Pancreas (tissue), 10 donors: ENCODE measurements at regions not wholly inside any gene's neighbourhood (a gene's known extent, or its start where the extent isn't known, plus 50 kb on each side); places are given as distances from the start of the nearest gene placed in this dataset.

ENCODE experiments used
- ATAC-seq, 4 donors: fragments of 200-7000 bp; cut with Tn5 transposase; one replicate each; pipeline versions ENCODE4 v1.8.0 to v1.9.1; 2020; ENCODE audit warnings: mild to moderate bottlenecking in 4 of 4, moderate library complexity in 4 of 4
- DNase-seq, 6 donors: peaks; one replicate each; pipeline ENCODE4 v3.0.0-alpha.2; 2020
- FAIRE-seq: peaks from 2 replicates; lab custom pipeline; 2012; peaks lifted over from hg19 to GRCh38; lab: Jason Lieb, UNC
- H3K27ac ChIP-seq, 4 donors: fragments of 200-600 bp; sonication (generic); 1 replicate in 3 of 4; 2 replicates in 1 of 4; pipeline versions ENCODE4 v1.5.0 to v1.8.0; 2020
- H3K27me3 ChIP-seq, 4 donors: fragments of 200-600 bp; one replicate each; pipeline ENCODE4 v1.8.0; 2021
- H3K36me3 ChIP-seq, 3 donors: fragments of 200-600 bp; sonication (generic) in 1 of 3; one replicate each; pipeline versions ENCODE4 v1.5.0 to v1.8.0; 2020 to 2021
- H3K4me1 ChIP-seq, 3 donors: fragments of 200-600 bp; one replicate each; pipeline ENCODE4 v1.8.0; 2021
- H3K4me3 ChIP-seq, 4 donors: fragments of 200-600 bp; sonication (generic) in 2 of 4; one replicate each; pipeline versions ENCODE4 v1.5.0 to v1.8.0; 2020 to 2021
- H3K9me3 ChIP-seq, 4 donors: fragments of 200-600 bp; one replicate each; pipeline ENCODE4 v1.8.0; 2021
- CTCF ChIP-seq, 4 donors: fragments of 200-600 bp; sonication (generic) in 3 of 4; IDR thresholded peaks; one replicate each; pipeline versions ENCODE4 v1.5.0 to v1.8.0; 2021; ENCODE audit warnings: antibody characterized with exemption in 4 of 4
- whole genome bisulfite sequencing, 2 donors: extraction: QIAGEN DNeasy Blood & Tissue Kit; methylation state at CpG; one replicate each; pipeline ENCODE4 v1.1.7; 2013; 5-methylcytosine and 5-hydroxymethylcytosine counted together
- intact Hi-C, 3 donors: fragments of 100-400 bp; cut with DNase I; formaldehyde crosslinking; loops; one replicate each; pipeline versions ENCODE4 v1.11.1 to v1.14.2; 2022
- donor health status: healthy with polysubstance abuse.
- donor health status: DM: no; HTN: no; CAD: no; lungs with moderate emphysema.
- donor health status: DM: no; HTN: no; CAD: no.
- donor health status: control.
- donor health status: control.
- donor health status: Bipolar disorder and iron deficiency.
- donor health status: DM: yes; HTN: yes; CAD: no.
- donor health status: DM: no; HTN: no; CAD: no.
- donor health status: DM: no; HTN: no; CAD: no.
- donor health status: DM: yes; HTN: yes; CAD: no.

- intact Hi-C loops, result no loop called here
- H3K36me3 ChIP-seq, result no peaks in the 10 kb centered on the region
Measured at GRCh38 chr2:228875152-228875900, 395.8 kb downstream of the PID1 start.

GRCh38 chr2:228871012-228871411, 400.1 kb downstream of the PID1 start:
- Histone ChIP-seq H3K9me3 (no peaks in the 10 kb centered on the region), H3K36me3 (no peaks in the 10 kb centered on the region), H3K27ac (no peak overlapping the region), H3K4me3 (no peak overlapping the region), H3K4me1 (no peaks in the 10 kb centered on the region), H3K27me3 (no peaks in the 10 kb centered on the region)
- no peak for FAIRE-seq
- no peak for ATAC-seq
- WGBS, 2 donors, result 49% methylated on average over 4 of the region's 4 CpGs
- DNase-seq, result no peak
- TF ChIP-seq CTCF (IDR thresholded peaks at IDR 0.05), result no peak
- intact Hi-C loops, result no loop called here

More at GRCh38 chr2:228875152-228875900, 395.8 kb downstream of the PID1 start:
- DNase-seq, result no peak
- ATAC-seq, result no peak
- no peak for FAIRE-seq
- no peaks in the 10 kb centered on the region for H3K4me1 ChIP-seq
- H3K9me3 ChIP-seq, result no peaks in the 10 kb centered on the region
- no peak for TF ChIP-seq CTCF (IDR thresholded peaks at IDR 0.05)
- H3K27me3 ChIP-seq, result no peaks in the 10 kb centered on the region
- 48 to 52% methylated on average over 5 of the region's 5 CpGs for WGBS, 2 donors
- H3K27ac ChIP-seq, result no peak overlapping the region
- H3K4me3 ChIP-seq, result no peak overlapping the region

DNA sequence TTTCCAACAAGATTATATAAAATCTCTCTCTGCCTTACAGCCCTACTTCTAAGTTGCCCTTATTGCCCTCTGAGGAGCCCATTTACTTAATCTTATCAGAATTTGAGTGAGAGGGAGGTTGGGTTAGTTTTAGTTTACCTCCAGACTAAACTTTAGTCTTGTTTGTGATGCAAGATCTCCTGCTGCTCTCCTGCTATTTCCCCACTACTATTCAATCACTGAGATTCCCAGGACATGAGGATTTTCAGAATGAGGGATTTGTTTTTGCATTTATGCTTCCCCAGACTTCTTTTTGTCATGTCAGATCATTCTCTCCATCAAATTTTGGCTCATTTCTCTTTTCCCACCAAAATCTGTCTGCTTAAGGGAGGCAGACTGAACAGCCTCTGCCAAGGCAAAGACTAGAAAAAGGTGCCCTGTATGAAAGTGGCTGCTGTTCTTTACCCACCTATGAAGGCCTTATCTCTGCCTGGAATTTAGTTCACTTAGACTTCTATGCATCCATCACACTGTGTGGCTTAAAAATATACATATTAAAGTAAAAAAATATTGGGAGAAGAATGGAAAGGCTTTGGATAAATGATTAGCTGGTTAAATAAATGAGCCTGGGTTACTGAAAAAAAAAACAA, 401.3 kb downstream of the PID1 start:
- TF ChIP-seq CTCF (IDR thresholded peaks at IDR 0.05), result no peak
- Histone ChIP-seq H3K4me1 (no peaks in the 10 kb centered on the region), H3K27ac (no peak overlapping the region), H3K9me3 (no peaks in the 10 kb centered on the region), H3K36me3 (no peaks in the 10 kb centered on the region), H3K4me3 (no peak overlapping the region), H3K27me3 (no peaks in the 10 kb centered on the region)
- ATAC-seq, result no peak
- intact Hi-C loops, result no loop called here
- FAIRE-seq, result no peak
- no peak for DNase-seq

- ATAC-seq, result no peak
- intact Hi-C loops, result no loop called here
- no peak for TF ChIP-seq CTCF (IDR thresholded peaks at IDR 0.05)
Measured at GRCh38 chr2:228867406-228867805, 403.7 kb downstream of the PID1 start.

GRCh38 chr2:228866781-228867180, 404.3 kb downstream of the PID1 start:
- WGBS, 2 donors, result 75 to 76% methylated on average over 2 of the region's 2 CpGs
- H3K27ac ChIP-seq, result no peak overlapping the region
- no peaks in the 10 kb centered on the region for H3K27me3 ChIP-seq
- no peak for ATAC-seq
- H3K4me1 ChIP-seq, result no peaks in the 10 kb centered on the region
- no peak overlapping the region for H3K4me3 ChIP-seq
- no peak for TF ChIP-seq CTCF (IDR thresholded peaks at IDR 0.05)
- H3K9me3 ChIP-seq, result no peaks in the 10 kb centered on the region
- no peaks in the 10 kb centered on the region for H3K36me3 ChIP-seq
- intact Hi-C loops, result no loop called here
- no peak for DNase-seq
- FAIRE-seq, result no peak

More at GRCh38 chr2:228867406-228867805, 403.7 kb downstream of the PID1 start:
- no peaks in the 10 kb centered on the region for H3K9me3 ChIP-seq
- 77 to 85% methylated on average over 4 of the region's 4 CpGs for WGBS, 2 donors
- H3K36me3 ChIP-seq, result no peaks in the 10 kb centered on the region
- DNase-seq (no peak), FAIRE-seq (no peak)
- H3K27me3 ChIP-seq, result no peaks in the 10 kb centered on the region
- H3K27ac ChIP-seq, result no peak overlapping the region
- H3K4me1 ChIP-seq, result no peaks in the 10 kb centered on the region
- no peak overlapping the region for H3K4me3 ChIP-seq
